Testis (tissue), 2 donors: ENCODE measurements at regions not wholly inside any gene's neighbourhood (a gene's known extent, or its start where the extent isn't known, plus 50 kb on each side); places are given as distances from the start of the nearest gene placed in this dataset.

Experiments used
- POLR2A ChIP-seq: fragments of 450-650 bp; IDR thresholded peaks from one replicate; pipeline ENCODE4 v1.6.1; 2017; ENCODE audit warnings: antibody characterized with exemption, mild to moderate bottlenecking, moderate library complexity
- TF ChIP-seq, protein P1 (sequence below), 3 experiments: fragments of 450-650 bp in 2 of 3; fragments of 200-600 bp in 1 of 3; sonication (generic) in 1 of 3; IDR thresholded peaks; one replicate each; pipeline ENCODE4 v1.5.1; 2016 to 2019; ENCODE audit warnings: antibody characterized with exemption in 3 of 3, mild to moderate bottlenecking in 2 of 3, moderate library complexity in 1 of 3

DNA sequence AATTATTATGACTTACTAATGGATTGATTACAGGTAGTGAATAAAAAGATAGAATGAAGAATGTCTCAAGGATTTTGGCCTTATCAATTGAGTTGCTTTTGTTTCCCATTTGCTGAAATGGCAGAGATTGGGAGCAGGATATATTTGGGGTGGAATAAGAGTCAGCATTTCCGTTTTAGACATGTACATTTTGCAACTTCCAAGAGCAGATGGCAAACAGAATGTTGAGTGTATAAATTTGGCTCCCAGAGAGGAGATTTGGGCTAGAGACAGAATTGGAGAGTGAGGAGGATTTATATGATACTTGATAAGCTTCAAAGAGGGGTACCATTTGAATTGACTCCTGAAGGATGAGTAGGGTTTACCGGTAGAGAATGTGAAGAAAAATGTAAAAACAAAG lies 437.9 kb upstream of the PAPPA start:
- TF ChIP-seq, protein P1, sequence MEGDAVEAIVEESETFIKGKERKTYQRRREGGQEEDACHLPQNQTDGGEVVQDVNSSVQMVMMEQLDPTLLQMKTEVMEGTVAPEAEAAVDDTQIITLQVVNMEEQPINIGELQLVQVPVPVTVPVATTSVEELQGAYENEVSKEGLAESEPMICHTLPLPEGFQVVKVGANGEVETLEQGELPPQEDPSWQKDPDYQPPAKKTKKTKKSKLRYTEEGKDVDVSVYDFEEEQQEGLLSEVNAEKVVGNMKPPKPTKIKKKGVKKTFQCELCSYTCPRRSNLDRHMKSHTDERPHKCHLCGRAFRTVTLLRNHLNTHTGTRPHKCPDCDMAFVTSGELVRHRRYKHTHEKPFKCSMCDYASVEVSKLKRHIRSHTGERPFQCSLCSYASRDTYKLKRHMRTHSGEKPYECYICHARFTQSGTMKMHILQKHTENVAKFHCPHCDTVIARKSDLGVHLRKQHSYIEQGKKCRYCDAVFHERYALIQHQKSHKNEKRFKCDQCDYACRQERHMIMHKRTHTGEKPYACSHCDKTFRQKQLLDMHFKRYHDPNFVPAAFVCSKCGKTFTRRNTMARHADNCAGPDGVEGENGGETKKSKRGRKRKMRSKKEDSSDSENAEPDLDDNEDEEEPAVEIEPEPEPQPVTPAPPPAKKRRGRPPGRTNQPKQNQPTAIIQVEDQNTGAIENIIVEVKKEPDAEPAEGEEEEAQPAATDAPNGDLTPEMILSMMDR (IDR thresholded peaks at IDR 0.05): no peak
- no peak for TF ChIP-seq POLR2A
